AG04450 (cell line): ENCODE measurements at regions not wholly inside any gene's neighbourhood (a gene's known extent, or its start where the extent isn't known, plus 50 kb on each side); places are given as distances from the start of the nearest gene placed in this dataset.

Source experiments
- CTCF ChIA-PET: fragments of 300-600, 350-600 bp; formaldehyde crosslinking; extraction: SDS; loops from one replicate; lab custom pipeline; 2022; ENCODE audit warnings: antibody characterized with exemption, inconsistent platforms; lab: Charles Lee
- POLR2A ChIA-PET: fragments of 350-600 bp; formaldehyde crosslinking; extraction: SDS; loops from one replicate; lab custom pipeline; 2021; ENCODE audit warnings: antibody characterized with exemption, inconsistent platforms; lab: Yijun Ruan, JAX
- DNase-seq: peaks from one replicate; pipeline ENCODE4 v3.0.0-alpha.2; 2011; ENCODE audit warnings: low read depth, low spot score
- H3K27ac ChIP-seq: one replicate; pipeline ENCODE4 v1.5.1; 2012; ENCODE audit warnings: low read depth, low read length, control low read depth
- H3K27me3 ChIP-seq: one replicate; pipeline ENCODE4 v1.6.0; 2012; ENCODE audit warnings: low read length; ENCODE audit not compliant: control insufficient read depth, insufficient read depth
- H3K4me3 ChIP-seq: 2 replicates; pipeline ENCODE4 v1.5.1; 2011; ENCODE audit warnings: mild to moderate bottlenecking, low read depth, low read length, control low read depth
- H3K9me3 ChIP-seq: 2 replicates; pipeline ENCODE4 v1.5.1; 2012; ENCODE audit warnings: low read length; ENCODE audit not compliant: control insufficient read depth, insufficient read depth
- TF ChIP-seq, protein P1 (sequence below): IDR thresholded peaks from 2 replicates; pipeline ENCODE4 v1.5.1; 2011; ENCODE audit warnings: low read depth, low read length, control low read depth, inconsistent platforms

DNA sequence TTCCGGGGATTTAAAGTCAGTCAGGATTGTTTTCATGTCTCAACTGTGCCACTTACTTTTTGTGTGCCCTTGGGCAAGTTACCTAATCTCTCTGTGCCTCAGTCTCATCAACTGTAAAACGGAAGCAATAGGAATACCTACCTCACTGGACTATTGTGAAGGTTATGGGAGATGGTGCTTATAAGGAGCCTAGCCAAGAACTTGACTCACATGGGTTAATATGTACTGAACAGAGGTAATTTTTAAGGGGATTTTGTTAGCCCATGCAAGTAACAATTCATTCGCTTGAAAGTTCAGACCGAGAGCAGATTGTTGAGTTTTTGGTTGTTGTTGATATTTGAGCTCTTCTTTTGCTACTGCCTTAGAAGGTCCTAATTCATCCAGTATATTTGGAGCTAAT, 202.9 kb downstream of the ZNF365 start:
- no peaks in the 10 kb centered on the region for H3K9me3 ChIP-seq
- TF ChIP-seq, protein P1, sequence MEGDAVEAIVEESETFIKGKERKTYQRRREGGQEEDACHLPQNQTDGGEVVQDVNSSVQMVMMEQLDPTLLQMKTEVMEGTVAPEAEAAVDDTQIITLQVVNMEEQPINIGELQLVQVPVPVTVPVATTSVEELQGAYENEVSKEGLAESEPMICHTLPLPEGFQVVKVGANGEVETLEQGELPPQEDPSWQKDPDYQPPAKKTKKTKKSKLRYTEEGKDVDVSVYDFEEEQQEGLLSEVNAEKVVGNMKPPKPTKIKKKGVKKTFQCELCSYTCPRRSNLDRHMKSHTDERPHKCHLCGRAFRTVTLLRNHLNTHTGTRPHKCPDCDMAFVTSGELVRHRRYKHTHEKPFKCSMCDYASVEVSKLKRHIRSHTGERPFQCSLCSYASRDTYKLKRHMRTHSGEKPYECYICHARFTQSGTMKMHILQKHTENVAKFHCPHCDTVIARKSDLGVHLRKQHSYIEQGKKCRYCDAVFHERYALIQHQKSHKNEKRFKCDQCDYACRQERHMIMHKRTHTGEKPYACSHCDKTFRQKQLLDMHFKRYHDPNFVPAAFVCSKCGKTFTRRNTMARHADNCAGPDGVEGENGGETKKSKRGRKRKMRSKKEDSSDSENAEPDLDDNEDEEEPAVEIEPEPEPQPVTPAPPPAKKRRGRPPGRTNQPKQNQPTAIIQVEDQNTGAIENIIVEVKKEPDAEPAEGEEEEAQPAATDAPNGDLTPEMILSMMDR = no peak
- ChIA-PET POLR2A (interaction anchor here (1.3 kb wide), 1 partner anchor 13 kb away, joined by 7 read pairs; no protein-coding TSS in a partner anchor), CTCF (interaction anchor here (1.2 to 3.1 kb wide), 3 partner anchors 16 to 140 kb away, joined by 3 to 10 read pairs (median 4); no protein-coding TSS in a partner anchor)
- no peak for DNase-seq
- H3K27ac ChIP-seq = no peak overlapping the region
- no peak overlapping the region for H3K4me3 ChIP-seq
- H3K27me3 ChIP-seq = no peaks in the 10 kb centered on the region

- H3K27me3 ChIP-seq = no peaks in the 10 kb centered on the region
- no peaks in the 10 kb centered on the region for H3K9me3 ChIP-seq
- CTCF ChIA-PET = interaction anchor here (0.7 to 3.1 kb wide), 5 partner anchors 12 to 240 kb away, joined by 3 to 10 read pairs (median 3); no protein-coding TSS in a partner anchor
- POLR2A ChIA-PET = interaction anchor here (1.3 kb wide), 1 partner anchor 14 kb away, joined by 7 read pairs; no protein-coding TSS in a partner anchor
- DNase-seq = no peak
- H3K4me3 ChIP-seq = no peak overlapping the region
- TF ChIP-seq, protein P1 = no peak
- no peak overlapping the region for H3K27ac ChIP-seq
Observed at GRCh38 chr10:62577666-62578291, 203.6 kb downstream of the ZNF365 start.

- ChIA-PET POLR2A (interaction anchor here (1.3 kb wide), 1 partner anchor 15 kb away, joined by 7 read pairs; no protein-coding TSS in a partner anchor), CTCF (interaction anchor here (0.7 to 3.1 kb wide), 5 partner anchors 12 to 239 kb away, joined by 3 to 10 read pairs (median 3); no protein-coding TSS in a partner anchor)
- Histone ChIP-seq H3K27me3 (no peaks in the 10 kb centered on the region), H3K9me3 (no peaks in the 10 kb centered on the region), H3K27ac (no peak overlapping the region), H3K4me3 (no peak overlapping the region)
- TF ChIP-seq, protein P1 = no peak
- DNase-seq = no peak
Observed at GRCh38 chr10:62578301-62578700, 204.1 kb downstream of the ZNF365 start.

DNA sequence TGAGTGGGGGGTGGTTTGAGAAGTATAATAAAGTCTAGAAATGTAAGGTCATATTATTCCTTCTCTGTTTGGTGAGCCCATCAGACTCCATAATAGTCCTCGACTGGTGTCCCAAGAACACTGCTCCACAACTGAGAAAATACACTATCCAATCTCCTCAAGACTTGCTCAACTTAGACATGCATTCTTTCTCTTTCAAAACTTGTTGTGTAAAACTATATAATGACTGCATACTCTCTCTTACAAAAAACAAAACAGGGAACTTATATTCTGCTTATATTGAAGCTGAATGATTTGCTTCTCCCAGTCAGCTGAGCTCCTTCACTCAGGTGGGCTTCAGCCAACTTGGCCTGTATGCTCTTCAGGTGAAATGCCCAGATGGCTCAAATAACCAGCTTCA, 204.7 kb downstream of the ZNF365 start:
- Histone ChIP-seq H3K27me3 (no peaks in the 10 kb centered on the region), H3K27ac (no peak overlapping the region), H3K9me3 (no peaks in the 10 kb centered on the region), H3K4me3 (no peak overlapping the region)
- ChIA-PET CTCF (interaction anchor here (1.2 to 3.1 kb wide), 2 partner anchors 25 to 142 kb away, joined by 3 to 10 read pairs; no protein-coding TSS in a partner anchor), POLR2A (no interaction called here)
- no peak for DNase-seq
- TF ChIP-seq, protein P1 = no peak

DNA sequence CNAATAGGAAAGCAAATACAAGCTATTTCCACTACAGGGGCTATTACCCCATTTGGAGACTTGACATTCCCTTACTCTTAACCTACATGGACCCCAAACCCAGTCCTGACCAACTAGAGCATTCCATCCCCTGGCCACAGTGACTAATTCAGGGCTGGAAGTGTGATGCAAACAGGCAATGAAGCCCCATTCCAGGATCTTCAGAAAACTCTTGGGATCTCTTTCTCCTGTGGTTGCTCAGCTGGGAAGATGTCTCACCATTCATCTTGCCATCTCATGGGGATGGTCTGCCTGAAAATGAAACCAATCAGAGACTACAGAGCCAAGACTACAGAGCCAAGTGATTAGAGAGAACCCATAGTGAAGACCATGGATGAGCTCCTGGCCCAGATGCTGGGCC, 206.2 kb downstream of the ZNF365 start:
- H3K9me3 ChIP-seq = no peaks in the 10 kb centered on the region
- CTCF ChIA-PET = interaction anchor here (1.2 kb wide), 1 partner anchor 26 kb away, joined by 3 read pairs; no protein-coding TSS in a partner anchor

More for the DNA sequence above, 206.2 kb downstream of the ZNF365 start:
- POLR2A ChIA-PET = no interaction called here
- Histone ChIP-seq H3K4me3 (no peak overlapping the region), H3K27me3 (no peaks in the 10 kb centered on the region), H3K27ac (no peak overlapping the region)
- TF ChIP-seq, protein P1 = no peak
- no peak for DNase-seq
